Activated B cell treated with CpG ODN at 0.5 μM for 24 hours (primary cell): ENCODE measurements at regions not wholly inside any gene's neighbourhood (a gene's known extent, or its start where the extent isn't known, plus 50 kb on each side); places are given as distances from the start of the nearest gene placed in this dataset.

Experiments
- ATAC-seq: fragments of 200-7000 bp; cut with Tn5 transposase; one replicate; pipeline ENCODE4 v1.10.0; 2021; ENCODE audit warnings: low read depth, mild to moderate bottlenecking, moderate library complexity
- CTCF ChIA-PET: fragments of 350-600 bp; sonication (Branson Sonifier 250); formaldehyde crosslinking; loops from one replicate; lab custom pipeline; 2021; ENCODE audit warnings: antibody characterized with exemption; lab: Charles Lee
- POLR2A ChIA-PET: fragments of 350-600 bp; sonication (Branson Sonifier 250); formaldehyde crosslinking; loops from one replicate; lab custom pipeline; 2021; ENCODE audit warnings: antibody characterized with exemption; lab: Charles Lee
- DNase-seq: peaks from one replicate; pipeline ENCODE4 v3.0.0; 2022
- H3K27ac Mint-ChIP-seq: one replicate; pipeline ENCODE4 v1.8.0; 2020; ENCODE audit warnings: mixed read lengths
- H3K27me3 Mint-ChIP-seq: one replicate; pipeline ENCODE4 v1.8.0; 2021; ENCODE audit warnings: mixed read lengths
- H3K36me3 Mint-ChIP-seq: one replicate; pipeline ENCODE4 v1.8.0; 2021; ENCODE audit warnings: low read depth, mixed read lengths
- H3K4me1 Mint-ChIP-seq: one replicate; pipeline ENCODE4 v1.8.0; 2021; ENCODE audit warnings: mixed read lengths
- H3K4me3 Mint-ChIP-seq: one replicate; pipeline ENCODE4 v1.8.0; 2020; ENCODE audit warnings: mild to moderate bottlenecking, mixed read lengths
- H3K9me3 Mint-ChIP-seq: one replicate; pipeline ENCODE4 v1.8.0; 2020; ENCODE audit warnings: mixed read lengths
- CTCF ChIP-seq: fragments of 200-600 bp; IDR thresholded peaks from one replicate; pipeline ENCODE4 v1.8.0; 2022; ENCODE audit warnings: antibody characterized with exemption, mild to moderate bottlenecking
- intact Hi-C: fragments of 100-400 bp; cut with micrococcal nuclease; formaldehyde crosslinking; loops from one replicate; pipeline ENCODE4 v1.15.1; 2024

GRCh38 chr5:113682497-113683136 is 169.1 kb downstream of the YTHDC2 start:
- H3K27me3 Mint-ChIP-seq = no peaks in the 10 kb centered on the region
- no peak for TF ChIP-seq CTCF
- H3K4me3 Mint-ChIP-seq = no peak overlapping the region
- no peak overlapping the region for H3K27ac Mint-ChIP-seq
- ATAC-seq (no peak), DNase-seq (no peak)
- no peaks in the 10 kb centered on the region for H3K36me3 Mint-ChIP-seq
- CTCF ChIA-PET = interaction anchor here (0.7 kb wide), 1 partner anchor 767 kb away, joined by 3 read pairs; no protein-coding TSS in a partner anchor
- intact Hi-C loops = no loop called here
- H3K4me1 Mint-ChIP-seq = no peaks in the 10 kb centered on the region
- POLR2A ChIA-PET = no interaction called here
- H3K9me3 Mint-ChIP-seq = no peaks in the 10 kb centered on the region

GRCh38 chr5:113683211-113683610 is 169.7 kb downstream of the YTHDC2 start:
- no peak for TF ChIP-seq CTCF
- Mint-ChIP-seq H3K27me3 (no peaks in the 10 kb centered on the region), H3K4me1 (no peaks in the 10 kb centered on the region), H3K36me3 (no peaks in the 10 kb centered on the region), H3K4me3 (no peak overlapping the region), H3K27ac (no peak overlapping the region), H3K9me3 (no peaks in the 10 kb centered on the region)
- intact Hi-C loops = no loop called here
- ChIA-PET CTCF (interaction anchor here (0.7 kb wide), 1 partner anchor 766 kb away, joined by 3 read pairs; no protein-coding TSS in a partner anchor), POLR2A (no interaction called here)
- no peak for DNase-seq
- no peak for ATAC-seq

- H3K36me3 Mint-ChIP-seq = no peaks in the 10 kb centered on the region
- H3K9me3 Mint-ChIP-seq = no peaks in the 10 kb centered on the region
- intact Hi-C loops = no loop called here
- TF ChIP-seq CTCF = no peak
- H3K27ac Mint-ChIP-seq = no peak overlapping the region
- ChIA-PET CTCF (no interaction called here), POLR2A (no interaction called here)
- DNase-seq = no peak
- peaks cover 8% of the 10 kb centered on the region for H3K27me3 Mint-ChIP-seq
- no peak for ATAC-seq
- no peak overlapping the region for H3K4me3 Mint-ChIP-seq
- no peaks in the 10 kb centered on the region for H3K4me1 Mint-ChIP-seq
Measured at GRCh38 chr5:113686599-113686998, 173.1 kb downstream of the YTHDC2 start.

GRCh38 chr5:113689647-113690046 is 176.2 kb downstream of the YTHDC2 start:
- ChIA-PET POLR2A (no interaction called here), CTCF (no interaction called here)
- no peak overlapping the region for H3K4me3 Mint-ChIP-seq
- TF ChIP-seq CTCF = no peak
- H3K36me3 Mint-ChIP-seq = no peaks in the 10 kb centered on the region
- H3K9me3 Mint-ChIP-seq = no peaks in the 10 kb centered on the region
- intact Hi-C loops = no loop called here
- H3K27me3 Mint-ChIP-seq = peaks cover 19% of the 10 kb centered on the region
- no peaks in the 10 kb centered on the region for H3K4me1 Mint-ChIP-seq
- no peak for ATAC-seq
- DNase-seq = no peak
- no peak overlapping the region for H3K27ac Mint-ChIP-seq

- Mint-ChIP-seq H3K36me3 (no peaks in the 10 kb centered on the region), H3K4me3 (no peak overlapping the region), H3K4me1 (no peaks in the 10 kb centered on the region), H3K9me3 (no peaks in the 10 kb centered on the region), H3K27ac (no peak overlapping the region), H3K27me3 (peaks cover 22% of the 10 kb centered on the region)
- no peak for TF ChIP-seq CTCF
- CTCF ChIA-PET = no interaction called here
- intact Hi-C loops = no loop called here
- DNase-seq (no peak), ATAC-seq (no peak)
- POLR2A ChIA-PET = no interaction called here
Measured at GRCh38 chr5:113692466-113692865, 179.0 kb downstream of the YTHDC2 start.
